ENCODE measurements at regions not wholly inside any gene's neighbourhood (a gene's known extent, or its start where the extent isn't known, plus 50 kb on each side); places are given as distances from the start of the nearest gene placed in this dataset.

GRCh38 chr16:50989047-50989446, 162.0 kb downstream of the SALL1 start:
- TF ChIP-seq POLR2A (IDR thresholded peaks at IDR 0.05) (no peak), CTCF (IDR thresholded peaks at IDR 0.05) (no peak)
